ENCODE measurements at regions not wholly inside any gene's neighbourhood (a gene's known extent, or its start where the extent isn't known, plus 50 kb on each side); places are given as distances from the start of the nearest gene placed in this dataset.

DNA sequence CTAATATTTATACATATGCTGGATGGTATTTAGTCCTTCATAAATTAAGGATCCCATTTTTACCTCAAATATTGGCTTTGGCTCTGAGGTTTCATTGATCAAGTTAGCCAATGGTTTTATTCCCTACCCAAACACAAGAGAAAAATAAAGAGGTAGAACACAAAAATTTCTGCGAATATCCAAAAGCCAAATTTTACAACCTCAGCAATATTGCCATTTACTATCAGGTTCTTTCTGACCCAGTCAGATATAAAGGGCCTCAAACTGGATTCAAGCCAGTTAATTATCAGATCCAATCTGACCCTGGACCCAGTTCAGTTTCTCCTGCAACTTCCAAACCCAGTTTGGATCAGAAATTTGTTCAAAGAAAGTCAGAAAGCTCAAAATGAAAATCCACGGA, 998.1 kb downstream of the SI start:
- no peak for TF ChIP-seq EZH2 (IDR thresholded peaks at IDR 0.05; ENCODE audit: borderline replicate concordance)
- TF ChIP-seq, protein P1, sequence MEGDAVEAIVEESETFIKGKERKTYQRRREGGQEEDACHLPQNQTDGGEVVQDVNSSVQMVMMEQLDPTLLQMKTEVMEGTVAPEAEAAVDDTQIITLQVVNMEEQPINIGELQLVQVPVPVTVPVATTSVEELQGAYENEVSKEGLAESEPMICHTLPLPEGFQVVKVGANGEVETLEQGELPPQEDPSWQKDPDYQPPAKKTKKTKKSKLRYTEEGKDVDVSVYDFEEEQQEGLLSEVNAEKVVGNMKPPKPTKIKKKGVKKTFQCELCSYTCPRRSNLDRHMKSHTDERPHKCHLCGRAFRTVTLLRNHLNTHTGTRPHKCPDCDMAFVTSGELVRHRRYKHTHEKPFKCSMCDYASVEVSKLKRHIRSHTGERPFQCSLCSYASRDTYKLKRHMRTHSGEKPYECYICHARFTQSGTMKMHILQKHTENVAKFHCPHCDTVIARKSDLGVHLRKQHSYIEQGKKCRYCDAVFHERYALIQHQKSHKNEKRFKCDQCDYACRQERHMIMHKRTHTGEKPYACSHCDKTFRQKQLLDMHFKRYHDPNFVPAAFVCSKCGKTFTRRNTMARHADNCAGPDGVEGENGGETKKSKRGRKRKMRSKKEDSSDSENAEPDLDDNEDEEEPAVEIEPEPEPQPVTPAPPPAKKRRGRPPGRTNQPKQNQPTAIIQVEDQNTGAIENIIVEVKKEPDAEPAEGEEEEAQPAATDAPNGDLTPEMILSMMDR (IDR thresholded peaks at IDR 0.05; ENCODE audit: poor library complexity) = no peak

Data from hepatocyte (in vitro differentiated cells).